ENCODE measurements at regions not wholly inside any gene's neighbourhood (a gene's known extent, or its start where the extent isn't known, plus 50 kb on each side); places are given as distances from the start of the nearest gene placed in this dataset.

DNA sequence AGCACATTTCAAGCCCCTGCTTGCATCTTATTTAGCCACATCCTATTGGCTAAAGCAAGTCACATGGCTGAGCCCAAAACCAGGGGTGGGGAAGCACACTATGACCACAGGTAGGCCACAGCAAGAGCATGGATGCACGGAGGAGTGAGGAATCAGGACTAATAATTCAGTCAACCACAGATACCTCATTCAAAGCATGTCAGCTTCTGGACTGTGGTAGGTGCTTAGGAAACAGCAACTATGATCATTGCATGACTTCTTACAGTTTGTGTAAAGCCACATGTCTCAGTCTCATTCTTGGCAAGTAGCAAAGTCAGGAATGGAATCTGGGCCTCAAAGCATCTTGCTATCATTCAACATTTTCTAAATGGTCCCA lies 79.0 kb upstream of the EMX2 start:
- TF ChIP-seq ZNF235 (CRISPR knock-in tag; IDR thresholded peaks at IDR 0.05; ENCODE audit: borderline replicate concordance) (no peak), GABPA (IDR thresholded peaks at IDR 0.05; ENCODE audit: low read depth, low read length) (no peak), GABPA (CRISPR knock-in tag; IDR thresholded peaks at IDR 0.05; ENCODE audit: low read depth) (no peak), ZFX (CRISPR knock-in tag; IDR thresholded peaks at IDR 0.05; ENCODE audit: low read depth) (no peak), NFE2 (CRISPR knock-in tag; IDR thresholded peaks at IDR 0.05) (no peak), ZNF382 (CRISPR knock-in tag; IDR thresholded peaks at IDR 0.05; ENCODE audit: borderline replicate concordance) (no peak), RFX5 (IDR thresholded peaks at IDR 0.05; ENCODE audit: low read depth, low read length) (no peak), CTCF (CRISPR knock-in tag; IDR thresholded peaks at IDR 0.05) (no peak), ZBTB33 (CRISPR knock-in tag; IDR thresholded peaks at IDR 0.05) (no peak), SP2 (CRISPR knock-in tag; IDR thresholded peaks at IDR 0.05) (no peak), PHF21A (CRISPR knock-in tag; IDR thresholded peaks at IDR 0.05) (no peak)
- TF ChIP-seq, protein P1, sequence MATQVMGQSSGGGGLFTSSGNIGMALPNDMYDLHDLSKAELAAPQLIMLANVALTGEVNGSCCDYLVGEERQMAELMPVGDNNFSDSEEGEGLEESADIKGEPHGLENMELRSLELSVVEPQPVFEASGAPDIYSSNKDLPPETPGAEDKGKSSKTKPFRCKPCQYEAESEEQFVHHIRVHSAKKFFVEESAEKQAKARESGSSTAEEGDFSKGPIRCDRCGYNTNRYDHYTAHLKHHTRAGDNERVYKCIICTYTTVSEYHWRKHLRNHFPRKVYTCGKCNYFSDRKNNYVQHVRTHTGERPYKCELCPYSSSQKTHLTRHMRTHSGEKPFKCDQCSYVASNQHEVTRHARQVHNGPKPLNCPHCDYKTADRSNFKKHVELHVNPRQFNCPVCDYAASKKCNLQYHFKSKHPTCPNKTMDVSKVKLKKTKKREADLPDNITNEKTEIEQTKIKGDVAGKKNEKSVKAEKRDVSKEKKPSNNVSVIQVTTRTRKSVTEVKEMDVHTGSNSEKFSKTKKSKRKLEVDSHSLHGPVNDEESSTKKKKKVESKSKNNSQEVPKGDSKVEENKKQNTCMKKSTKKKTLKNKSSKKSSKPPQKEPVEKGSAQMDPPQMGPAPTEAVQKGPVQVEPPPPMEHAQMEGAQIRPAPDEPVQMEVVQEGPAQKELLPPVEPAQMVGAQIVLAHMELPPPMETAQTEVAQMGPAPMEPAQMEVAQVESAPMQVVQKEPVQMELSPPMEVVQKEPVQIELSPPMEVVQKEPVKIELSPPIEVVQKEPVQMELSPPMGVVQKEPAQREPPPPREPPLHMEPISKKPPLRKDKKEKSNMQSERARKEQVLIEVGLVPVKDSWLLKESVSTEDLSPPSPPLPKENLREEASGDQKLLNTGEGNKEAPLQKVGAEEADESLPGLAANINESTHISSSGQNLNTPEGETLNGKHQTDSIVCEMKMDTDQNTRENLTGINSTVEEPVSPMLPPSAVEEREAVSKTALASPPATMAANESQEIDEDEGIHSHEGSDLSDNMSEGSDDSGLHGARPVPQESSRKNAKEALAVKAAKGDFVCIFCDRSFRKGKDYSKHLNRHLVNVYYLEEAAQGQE (IDR thresholded peaks at IDR 0.05; ENCODE audit: borderline replicate concordance in 1 of 2, low read depth in 1 of 2, low read length in 2 of 2): no peak

All from HepG2 (cell line).